HepG2 (cell line): ENCODE measurements at regions not wholly inside any gene's neighbourhood (a gene's known extent, or its start where the extent isn't known, plus 50 kb on each side); places are given as distances from the start of the nearest gene placed in this dataset.
A peak's percentile ranks its signal among the peaks of the same experiment; 100 is the strongest.
"Not testable (repeated sequence)": the region's sequence is repeated elsewhere in the genome, so short reads cannot be mapped to it uniquely, and the experiment has no call there.

Experiments used
- ATAC-seq: fragments of 200-7000 bp; cut with Tn5 transposase; 3 replicates; pipeline ENCODE4 v1.9.1; 2020; ENCODE audit warnings: mild to moderate bottlenecking, moderate library complexity
- BruUV-seq: library from RNA; stranded (reverse); fragments of 400-500 nt; replicated peaks from 2 replicates; lab custom pipeline; 2021; lab: Mats Ljungman, UMichigan
- CTCF ChIA-PET: fragments of 300-600 bp; formaldehyde crosslinking; extraction: SDS; loops from one replicate; lab custom pipeline; 2021; ENCODE audit warnings: low total read pairs, inconsistent platforms, low intra/inter-chr PET ratio; lab: Yijun Ruan, JAX
- POLR2A ChIA-PET: fragments of 350-600 bp; sonication (Branson Sonifier 250); formaldehyde crosslinking; loops from one replicate; lab custom pipeline; 2020; ENCODE audit warnings: antibody characterized with exemption, inconsistent platforms; lab: Yijun Ruan, JAX
- DNase-seq: peaks from one replicate; pipeline ENCODE4 v3.0.0-alpha.2; 2015; ENCODE audit warnings: low spot score
- FAIRE-seq: peaks from 3 replicates; lab custom pipeline; 2011; peaks lifted over from hg19 to GRCh38; lab: Jason Lieb, UNC
- H2AFZ ChIP-seq: one replicate; pipeline ENCODE4 v1.6.1; 2011; ENCODE audit warnings: low read length, inconsistent platforms
- H3K27ac ChIP-seq: fragments of 300-600 bp; 3 replicates; pipeline ENCODE4 v1.8.0; 2011; ENCODE audit warnings: mixed run types, mild to moderate bottlenecking, mixed read lengths, low read length, inconsistent platforms; ENCODE audit not compliant: insufficient read depth; ENCODE audit errors: extremely low read length
- H3K27me3 ChIP-seq, 2 experiments: fragments of 200-600 bp in 1 of 2; 2 replicates in 1 of 2; 3 replicates in 1 of 2; pipeline versions ENCODE4 v1.6.0 to v1.8.0; 2011; ENCODE audit warnings: low read length in 2 of 2, mild to moderate bottlenecking in 2 of 2, moderate library complexity in 2 of 2, inconsistent platforms in 1 of 2; ENCODE audit not compliant: insufficient read depth in 2 of 2, control insufficient read depth in 1 of 2
- H3K36me3 ChIP-seq, 2 experiments: fragments of 200-600 bp in 1 of 2; replicated peaks in 1 of 2; 2 replicates in 1 of 2; 3 replicates in 1 of 2; pipeline versions ENCODE4 v1.5.1 to v1.8.0; 2011; ENCODE audit warnings: low read length in 2 of 2, inconsistent platforms in 1 of 2; ENCODE audit not compliant: insufficient read depth in 2 of 2, control insufficient read depth in 1 of 2
- H3K4me1 ChIP-seq: 2 replicates; pipeline ENCODE4 v1.5.1; 2012; ENCODE audit warnings: low read length, inconsistent platforms; ENCODE audit not compliant: insufficient read depth
- H3K4me2 ChIP-seq: 2 replicates; pipeline ENCODE4 v1.6.0; 2011; ENCODE audit warnings: low read depth, low read length, inconsistent platforms
- H3K4me3 ChIP-seq, 3 experiments: fragments of 200-600 bp in 1 of 3; sonication (generic), shearing (Covaris generic) in 1 of 3; replicated peaks in 1 of 3; 2 replicates each; pipeline ENCODE4 v1.5.1; 2011 to 2016; ENCODE audit warnings: low read length in 3 of 3, inconsistent platforms in 2 of 3, low read depth in 2 of 3, mild to moderate bottlenecking in 2 of 3, control low read depth in 1 of 3, mixed read lengths in 1 of 3; ENCODE audit not compliant: insufficient read depth in 1 of 3
- H3K79me2 ChIP-seq: one replicate; pipeline ENCODE4 v1.6.1; 2011; ENCODE audit warnings: low read length, inconsistent platforms; ENCODE audit not compliant: insufficient read depth
- H3K9ac ChIP-seq: 2 replicates; pipeline ENCODE4 v1.6.0; 2011; ENCODE audit warnings: mild to moderate bottlenecking, low read depth, low read length, inconsistent platforms; ENCODE audit not compliant: insufficient read depth
- H3K9me3 ChIP-seq: 2 replicates; pipeline ENCODE4 v1.5.1; 2012; ENCODE audit warnings: mild to moderate bottlenecking, low read length
- H4K20me1 ChIP-seq: 2 replicates; pipeline ENCODE4 v1.6.0; 2011; ENCODE audit warnings: inconsistent platforms, mild to moderate bottlenecking, low read length, moderate library complexity; ENCODE audit not compliant: insufficient read depth
- MAFF ChIP-seq: IDR thresholded peaks from 2 replicates; pipeline ENCODE4 v1.6.1; 2011; ENCODE audit warnings: low read depth, low read length, improper control_type of control experiment
- MAFK ChIP-seq, 2 experiments: IDR thresholded peaks in 1 of 2; conservative IDR thresholded peaks in 1 of 2; 2 replicates each; pipeline ENCODE4 v1.6.1; 2011; ENCODE audit warnings: improper control_type of control experiment in 2 of 2, low read length in 2 of 2
- WGBS: methylation state at CpG from one replicate; pipeline ENCODE4 v1.1.6; 2017; ENCODE audit warnings: low lambda C conversion rate; 5-methylcytosine and 5-hydroxymethylcytosine counted together
- in situ Hi-C: cut with HindIII; loops from 2 replicates; pipeline ENCODE4 v1.10.0; 2017; ENCODE audit warnings: low pct_unique_long_range_greater_than_20kb; ENCODE audit not compliant: extremely low pct_ligation_motif_present
- intact Hi-C: fragments of 100-400 bp; cut with micrococcal nuclease; formaldehyde crosslinking; loops from one replicate; pipeline ENCODE4 v1.10.0; 2022; ENCODE audit not compliant: unreplicated experiment

DNA sequence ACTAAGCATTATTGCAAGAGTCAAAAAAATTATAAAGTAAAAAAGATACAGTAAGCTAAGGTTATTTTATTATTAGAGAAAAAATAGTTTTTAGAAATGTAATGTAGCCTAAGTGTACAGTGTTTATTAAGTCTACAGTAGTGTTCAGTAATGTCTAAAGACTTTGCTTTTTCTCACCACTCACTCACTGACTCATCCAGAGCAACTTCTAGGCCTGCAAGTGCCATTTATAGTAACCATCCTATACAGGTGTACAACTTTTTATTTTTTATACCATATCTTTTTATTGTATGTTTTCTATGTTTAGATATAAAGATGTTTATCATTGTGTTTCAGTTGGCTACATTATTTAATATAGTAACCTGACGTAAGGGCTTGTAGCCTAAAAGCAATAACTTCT is 661.5 kb upstream of the TPTE start:
- POLR2A ChIA-PET, H3K27me3 ChIP-seq, H3K4me2 ChIP-seq, DNase-seq, H4K20me1 ChIP-seq, H3K36me3 ChIP-seq, H3K27ac ChIP-seq, ATAC-seq, H3K4me3 ChIP-seq, FAIRE-seq, CTCF ChIA-PET, H3K4me1 ChIP-seq, H3K79me2 ChIP-seq, intact Hi-C loops, in situ Hi-C loops, H3K9ac ChIP-seq, H2AFZ ChIP-seq, BruUV-seq: not testable (repeated sequence)
- peaks cover 75% of the 10 kb centered on the region for H3K9me3 ChIP-seq
- WGBS: 19% methylated on average over 1 of the region's 1 CpG

DNA sequence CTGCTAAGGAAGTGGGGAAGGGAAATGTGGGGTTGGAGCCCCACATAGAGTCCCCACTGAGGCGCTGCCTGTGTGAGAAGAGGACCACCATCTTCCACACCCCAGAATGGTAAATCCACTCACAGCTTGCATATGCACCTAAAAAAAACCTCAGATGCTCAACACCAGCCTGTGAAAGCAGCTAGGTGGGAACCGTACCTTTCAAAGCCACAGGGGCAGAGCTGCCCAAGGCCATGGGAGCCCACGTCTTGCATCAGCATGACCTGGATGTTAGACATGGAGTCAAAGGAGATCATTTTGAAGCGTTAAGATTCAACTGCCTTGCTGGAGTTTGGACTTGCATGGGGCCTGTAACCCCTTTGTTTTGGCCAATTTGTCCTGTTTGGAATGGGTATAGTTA is 658.9 kb upstream of the TPTE start:
- POLR2A ChIA-PET, H2AFZ ChIP-seq, H4K20me1 ChIP-seq, H3K27ac ChIP-seq, H3K9ac ChIP-seq, intact Hi-C loops, H3K4me3 ChIP-seq, FAIRE-seq, BruUV-seq, ATAC-seq, H3K36me3 ChIP-seq, H3K4me2 ChIP-seq, in situ Hi-C loops, CTCF ChIA-PET, H3K27me3 ChIP-seq, DNase-seq, H3K79me2 ChIP-seq, H3K4me1 ChIP-seq: not testable (repeated sequence)
- H3K9me3 ChIP-seq: peaks cover 74% of the 10 kb centered on the region
- WGBS: 6% methylated on average over 4 of the region's 4 CpGs

DNA sequence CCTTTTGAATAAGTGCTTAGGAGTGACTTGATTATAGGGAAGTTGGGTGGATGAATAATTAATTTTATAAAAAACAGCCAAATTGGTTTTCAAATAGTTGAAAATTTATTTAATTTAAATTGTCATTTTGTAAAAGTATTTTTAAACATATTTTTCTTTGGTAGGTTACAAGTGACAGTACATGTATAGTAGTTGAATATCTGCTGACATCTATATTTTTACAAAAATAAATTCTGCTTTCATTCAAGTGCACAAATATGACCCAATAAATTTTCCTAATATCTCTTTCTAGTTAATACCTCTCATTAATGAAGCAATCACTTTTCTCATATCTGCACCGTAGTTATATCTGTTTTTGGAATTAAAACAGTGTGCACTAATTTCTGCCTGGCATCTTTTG is 653.6 kb upstream of the TPTE start:
- H3K36me3 ChIP-seq, H3K27me3 ChIP-seq, H3K9ac ChIP-seq, DNase-seq, intact Hi-C loops, ATAC-seq, POLR2A ChIA-PET, CTCF ChIA-PET, H3K4me1 ChIP-seq, H2AFZ ChIP-seq, FAIRE-seq, H4K20me1 ChIP-seq, H3K4me2 ChIP-seq, in situ Hi-C loops, H3K27ac ChIP-seq, H3K79me2 ChIP-seq, H3K4me3 ChIP-seq, BruUV-seq: not testable (repeated sequence)
- TF ChIP-seq MAFF (peak; percentile 14; the same call in 1 of the 2 replicates), MAFK (conservative IDR thresholded peaks at IDR 0.05 in 1 of 2, IDR thresholded peaks at IDR 0.05 in 1 of 2; ENCODE audit: low read length in 2 of 2) (peak; percentile 31 to 71; a peak in 2 of 4 replicates)
- 1% methylated on average over 1 of the region's 1 CpG for WGBS
- H3K9me3 ChIP-seq: peaks cover 83% of the 10 kb centered on the region

DNA sequence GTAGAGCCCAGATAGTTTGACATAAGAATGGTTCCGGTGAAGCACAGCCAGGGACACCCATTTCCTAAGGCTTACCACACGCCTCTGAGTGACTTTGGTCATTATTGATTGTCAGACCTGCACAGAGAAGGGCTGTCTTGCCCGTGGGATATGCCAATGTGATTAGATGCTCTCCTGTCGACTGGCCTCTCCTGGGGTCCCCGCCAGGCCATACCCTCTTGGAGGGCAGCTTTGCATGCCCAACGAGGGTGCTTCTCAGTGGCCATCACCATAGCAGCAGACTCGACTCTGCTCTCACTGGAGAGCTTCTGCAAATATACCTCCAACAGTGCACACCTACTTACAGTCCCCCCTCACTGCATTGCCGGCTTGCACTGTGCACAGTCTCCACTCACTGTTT is 648.3 kb upstream of the TPTE start:
- POLR2A ChIA-PET, FAIRE-seq, BruUV-seq, in situ Hi-C loops, H3K9ac ChIP-seq, H3K4me3 ChIP-seq, ATAC-seq, H3K27me3 ChIP-seq, H3K4me1 ChIP-seq, H3K36me3 ChIP-seq, DNase-seq, H2AFZ ChIP-seq, H3K4me2 ChIP-seq, H3K27ac ChIP-seq, CTCF ChIA-PET, intact Hi-C loops, H3K79me2 ChIP-seq, H4K20me1 ChIP-seq: not testable (repeated sequence)
- WGBS: 7% methylated on average over 8 of the region's 8 CpGs
- peaks cover 92% of the 10 kb centered on the region for H3K9me3 ChIP-seq
